ENCODE measurements at regions not wholly inside any gene's neighbourhood (a gene's known extent, or its start where the extent isn't known, plus 50 kb on each side); places are given as distances from the start of the nearest gene placed in this dataset.

DNA sequence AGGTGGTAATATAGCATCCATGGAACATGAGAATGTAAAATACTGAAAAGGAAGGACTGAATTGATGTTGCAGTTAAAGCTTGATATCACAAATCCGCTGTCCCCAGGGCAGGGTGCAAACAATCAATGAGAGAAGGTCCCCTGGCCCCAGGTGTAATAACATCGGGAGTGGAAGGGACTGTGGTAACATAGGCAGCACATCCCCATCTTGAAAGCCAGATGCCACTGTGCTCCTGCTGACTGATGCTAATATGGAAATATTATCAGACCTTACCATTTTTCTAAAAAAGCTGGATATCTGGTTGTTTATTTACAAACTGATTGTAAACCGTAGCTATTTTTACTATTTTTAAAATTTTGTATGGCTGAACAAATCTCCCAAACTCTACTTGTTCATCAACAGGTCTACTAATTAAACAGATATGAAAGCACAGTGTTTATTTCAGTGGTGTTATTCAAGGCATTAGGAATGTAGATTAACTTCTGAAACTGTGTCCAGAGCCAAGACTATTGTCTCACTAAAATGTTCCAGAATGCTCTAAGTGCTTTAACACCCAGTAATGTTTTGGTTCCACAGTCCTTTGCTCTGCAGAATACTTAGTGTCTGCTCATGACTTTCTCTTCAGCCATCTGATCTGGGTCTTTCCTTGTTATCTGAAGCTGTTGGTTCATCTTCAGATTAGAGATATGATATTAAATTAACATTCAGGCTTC, 386.0 kb upstream of the RARB start:
- no peak overlapping the region for H3K4me2 ChIP-seq
- H2AFZ ChIP-seq: no peak overlapping the region
- Mint-ChIP-seq H3K27me3 (ENCODE audit: insufficient read depth, low read depth, poor library complexity) (no peaks in the 10 kb centered on the region), H3K4me1 (peaks cover 8% of the 10 kb centered on the region; the same call in 2 of the 3 replicates), H3K27ac (no peak overlapping the region), H3K36me3 (ENCODE audit: low read depth) (no peaks in the 10 kb centered on the region), H3K9me3 (no peaks in the 10 kb centered on the region), H3K4me3 (no peak overlapping the region)
- H3K27me3 ChIP-seq (ENCODE audit: insufficient read depth): no peaks in the 10 kb centered on the region
- no peak overlapping the region for H3K4me3 ChIP-seq
- no peak overlapping the region for H3K27ac ChIP-seq (ENCODE audit: low read depth)
- no peaks in the 10 kb centered on the region for H3K4me1 ChIP-seq (ENCODE audit: insufficient read depth)
- TF ChIP-seq REST (IDR thresholded peaks at IDR 0.05; ENCODE audit: unreplicated experiment): no peak
- TF ChIP-seq EZH2phosphoT487 (IDR thresholded peaks at IDR 0.05; ENCODE audit: unreplicated experiment): no peak
- TF ChIP-seq STAT1 (IDR thresholded peaks at IDR 0.05; ENCODE audit: unreplicated experiment): no peak
- TF ChIP-seq EZH2 (IDR thresholded peaks at IDR 0.05; ENCODE audit: low read depth, unreplicated experiment): no peak
- no peak for TF ChIP-seq NANOG (IDR thresholded peaks at IDR 0.05; ENCODE audit: borderline replicate concordance)
- TF ChIP-seq ZNF114 (CRISPR knock-in tag; IDR thresholded peaks at IDR 0.05): no peak
- no peak for TF ChIP-seq POLR2AphosphoS5 (IDR thresholded peaks at IDR 0.05; ENCODE audit: low read depth)
- TF ChIP-seq JUNB (IDR thresholded peaks at IDR 0.05; ENCODE audit: unreplicated experiment): no peak
- TF ChIP-seq ETS1 (IDR thresholded peaks at IDR 0.05): no peak
- TF ChIP-seq, protein P1, sequence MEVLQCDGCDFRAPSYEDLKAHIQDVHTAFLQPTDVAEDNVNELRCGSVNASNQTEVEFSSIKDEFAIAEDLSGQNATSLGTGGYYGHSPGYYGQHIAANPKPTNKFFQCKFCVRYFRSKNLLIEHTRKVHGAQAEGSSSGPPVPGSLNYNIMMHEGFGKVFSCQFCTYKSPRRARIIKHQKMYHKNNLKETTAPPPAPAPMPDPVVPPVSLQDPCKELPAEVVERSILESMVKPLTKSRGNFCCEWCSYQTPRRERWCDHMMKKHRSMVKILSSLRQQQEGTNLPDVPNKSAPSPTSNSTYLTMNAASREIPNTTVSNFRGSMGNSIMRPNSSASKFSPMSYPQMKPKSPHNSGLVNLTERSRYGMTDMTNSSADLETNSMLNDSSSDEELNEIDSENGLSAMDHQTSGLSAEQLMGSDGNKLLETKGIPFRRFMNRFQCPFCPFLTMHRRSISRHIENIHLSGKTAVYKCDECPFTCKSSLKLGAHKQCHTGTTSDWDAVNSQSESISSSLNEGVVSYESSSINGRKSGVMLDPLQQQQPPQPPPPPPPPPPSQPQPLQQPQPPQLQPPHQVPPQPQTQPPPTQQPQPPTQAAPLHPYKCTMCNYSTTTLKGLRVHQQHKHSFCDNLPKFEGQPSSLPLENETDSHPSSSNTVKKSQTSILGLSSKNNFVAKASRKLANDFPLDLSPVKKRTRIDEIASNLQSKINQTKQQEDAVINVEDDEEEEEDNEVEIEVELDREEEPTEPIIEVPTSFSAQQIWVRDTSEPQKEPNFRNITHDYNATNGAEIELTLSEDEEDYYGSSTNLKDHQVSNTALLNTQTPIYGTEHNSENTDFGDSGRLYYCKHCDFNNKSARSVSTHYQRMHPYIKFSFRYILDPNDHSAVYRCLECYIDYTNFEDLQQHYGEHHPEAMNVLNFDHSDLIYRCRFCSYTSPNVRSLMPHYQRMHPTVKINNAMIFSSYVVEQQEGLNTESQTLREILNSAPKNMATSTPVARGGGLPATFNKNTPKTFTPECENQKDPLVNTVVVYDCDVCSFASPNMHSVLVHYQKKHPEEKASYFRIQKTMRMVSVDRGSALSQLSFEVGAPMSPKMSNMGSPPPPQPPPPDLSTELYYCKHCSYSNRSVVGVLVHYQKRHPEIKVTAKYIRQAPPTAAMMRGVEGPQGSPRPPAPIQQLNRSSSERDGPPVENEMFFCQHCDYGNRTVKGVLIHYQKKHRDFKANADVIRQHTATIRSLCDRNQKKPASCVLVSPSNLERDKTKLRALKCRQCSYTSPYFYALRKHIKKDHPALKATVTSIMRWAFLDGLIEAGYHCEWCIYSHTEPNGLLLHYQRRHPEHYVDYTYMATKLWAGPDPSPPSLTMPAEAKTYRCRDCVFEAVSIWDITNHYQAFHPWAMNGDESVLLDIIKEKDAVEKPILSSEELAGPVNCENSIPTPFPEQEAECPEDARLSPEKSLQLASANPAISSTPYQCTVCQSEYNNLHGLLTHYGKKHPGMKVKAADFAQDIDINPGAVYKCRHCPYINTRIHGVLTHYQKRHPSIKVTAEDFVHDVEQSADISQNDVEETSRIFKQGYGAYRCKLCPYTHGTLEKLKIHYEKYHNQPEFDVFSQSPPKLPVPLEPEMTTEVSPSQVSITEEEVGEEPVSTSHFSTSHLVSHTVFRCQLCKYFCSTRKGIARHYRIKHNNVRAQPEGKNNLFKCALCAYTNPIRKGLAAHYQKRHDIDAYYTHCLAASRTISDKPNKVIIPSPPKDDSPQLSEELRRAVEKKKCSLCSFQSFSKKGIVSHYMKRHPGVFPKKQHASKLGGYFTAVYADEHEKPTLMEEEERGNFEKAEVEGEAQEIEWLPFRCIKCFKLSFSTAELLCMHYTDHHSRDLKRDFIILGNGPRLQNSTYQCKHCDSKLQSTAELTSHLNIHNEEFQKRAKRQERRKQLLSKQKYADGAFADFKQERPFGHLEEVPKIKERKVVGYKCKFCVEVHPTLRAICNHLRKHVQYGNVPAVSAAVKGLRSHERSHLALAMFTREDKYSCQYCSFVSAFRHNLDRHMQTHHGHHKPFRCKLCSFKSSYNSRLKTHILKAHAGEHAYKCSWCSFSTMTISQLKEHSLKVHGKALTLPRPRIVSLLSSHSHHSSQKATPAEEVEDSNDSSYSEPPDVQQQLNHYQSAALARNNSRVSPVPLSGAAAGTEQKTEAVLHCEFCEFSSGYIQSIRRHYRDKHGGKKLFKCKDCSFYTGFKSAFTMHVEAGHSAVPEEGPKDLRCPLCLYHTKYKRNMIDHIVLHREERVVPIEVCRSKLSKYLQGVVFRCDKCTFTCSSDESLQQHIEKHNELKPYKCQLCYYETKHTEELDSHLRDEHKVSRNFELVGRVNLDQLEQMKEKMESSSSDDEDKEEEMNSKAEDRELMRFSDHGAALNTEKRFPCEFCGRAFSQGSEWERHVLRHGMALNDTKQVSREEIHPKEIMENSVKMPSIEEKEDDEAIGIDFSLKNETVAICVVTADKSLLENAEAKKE (CRISPR knock-in tag; IDR thresholded peaks at IDR 0.05): no peak
- no peak for TF ChIP-seq CTCF (conservative IDR thresholded peaks at IDR 0.05; ENCODE audit: low read depth in 2 of 2)
- TF ChIP-seq ZNF331 (CRISPR knock-in tag; IDR thresholded peaks at IDR 0.05; ENCODE audit: low read depth): no peak
- no peak for TF ChIP-seq CREB1 (CRISPR knock-in tag; IDR thresholded peaks at IDR 0.05; ENCODE audit: low read depth)
- H3K36me3 ChIP-seq (ENCODE audit: insufficient read depth): no peaks in the 10 kb centered on the region
- ATAC-seq: no peak
- H3F3A ChIP-seq (replicated peaks; ENCODE audit: low read depth): no peaks in the 10 kb centered on the region
- H3K79me2 ChIP-seq (replicated peaks; ENCODE audit: insufficient read depth): no peaks in the 10 kb centered on the region
- no peak for DNase-seq (ENCODE audit: low spot score)
- peaks cover 7% of the 10 kb centered on the region; the same call in 1 of the 2 replicates for H3K9me2 ChIP-seq (ENCODE audit: insufficient read depth)
- H4K20me1 ChIP-seq (replicated peaks; ENCODE audit: insufficient read depth): no peaks in the 10 kb centered on the region
